ENCODE measurements at regions not wholly inside any gene's neighbourhood (a gene's known extent, or its start where the extent isn't known, plus 50 kb on each side); places are given as distances from the start of the nearest gene placed in this dataset.

- H3K36me3 ChIP-seq (ENCODE audit: control insufficient read depth in 2 of 2, extremely low read depth in 1 of 2, insufficient read depth in 2 of 2, low read length in 2 of 2), result no peaks in the 10 kb centered on the region
- no peaks in the 10 kb centered on the region for H3K4me1 ChIP-seq (ENCODE audit: control insufficient read depth, extremely low read depth, insufficient read depth, low read length)
- dilution Hi-C loops (cut with MboI; ENCODE audit: extremely low pct_ligation_motif_present, low sequenced_read_pairs), result no loop called here
- POLR2A ChIA-PET, result no interaction called here
- DNase-seq (ENCODE audit: low read depth, low spot score), result peak; percentile 10
- CTCF ChIA-PET, result no interaction called here
- H3K9ac ChIP-seq (replicated peaks; ENCODE audit: extremely low read depth, insufficient read depth, low read length), result no peak overlapping the region
- BruUV-seq (replicated peaks), result no TSS peak
- TF ChIP-seq JUN (IDR thresholded peaks at IDR 0.05; ENCODE audit: borderline replicate concordance, insufficient read depth, insufficient read length, low read depth) (no peak), POLR2AphosphoS5 (IDR thresholded peaks at IDR 0.05; ENCODE audit: insufficient read depth, low read depth, low read length) (no peak), FOS (IDR thresholded peaks at IDR 0.05; ENCODE audit: borderline replicate concordance, insufficient read depth, low read length) (no peak), MYC (IDR thresholded peaks at IDR 0.05; ENCODE audit: low read depth, low read length) (no peak), EZH2 (IDR thresholded peaks at IDR 0.05; ENCODE audit: borderline replicate concordance, low read depth, low read length, severe bottlenecking) (no peak), POLR2A (IDR thresholded peaks at IDR 0.05; ENCODE audit: low read depth, low read length) (no peak), MAX (IDR thresholded peaks at IDR 0.05; ENCODE audit: insufficient read depth, insufficient read length) (no peak), GATA2 (IDR thresholded peaks at IDR 0.05; ENCODE audit: insufficient read depth, insufficient read length, low read depth, low read length) (no peak), CTCF (IDR thresholded peaks at IDR 0.05; ENCODE audit: extremely low read depth in 1 of 2, insufficient read depth in 1 of 2, low read depth in 1 of 2, low read length in 2 of 2) (no peak)
- H3K9me3 ChIP-seq (replicated peaks; ENCODE audit: control insufficient read depth, insufficient read depth, low read length), result no peaks in the 10 kb centered on the region
- no peaks in the 10 kb centered on the region for H3K27me3 ChIP-seq (ENCODE audit: control insufficient read depth in 2 of 2, insufficient read depth in 2 of 2, low read length in 2 of 2)
- H3K4me3 ChIP-seq (replicated peaks in 1 of 3; ENCODE audit: insufficient read depth in 1 of 3, low read depth in 1 of 3, low read length in 3 of 3), result no peak overlapping the region
- H2AFZ ChIP-seq (ENCODE audit: low read depth, low read length), result no peak overlapping the region
- H3K79me2 ChIP-seq (ENCODE audit: control insufficient read depth, insufficient read depth, low read length), result no peaks in the 10 kb centered on the region
- FAIRE-seq, result no peak
- H3K4me2 ChIP-seq (ENCODE audit: insufficient read depth, low read length), result no peak overlapping the region
- intact Hi-C loops (cut with micrococcal nuclease), result loop anchor here (10.0 kb wide), 1 partner anchor 1385 kb away; no protein-coding TSS in a partner anchor
- H4K20me1 ChIP-seq (replicated peaks; ENCODE audit: control insufficient read depth, extremely low read depth, insufficient read depth, low read length), result no peaks in the 10 kb centered on the region
- no peak overlapping the region for H3K27ac ChIP-seq (ENCODE audit: insufficient read depth, low read depth, low read length)
- H3K9me1 ChIP-seq (replicated peaks; ENCODE audit: control insufficient read depth, extremely low read depth, insufficient read depth, low read length), result peaks cover 3% of the 10 kb centered on the region
These were observed 119.3 kb downstream of the ZNF330 start for GRCh38 chr4:141339966-141340365.
